ENCODE measurements at regions not wholly inside any gene's neighbourhood (a gene's known extent, or its start where the extent isn't known, plus 50 kb on each side); places are given as distances from the start of the nearest gene placed in this dataset.

GRCh38 chr2:200066417-200066816 lies 111.0 kb downstream of the MAIP1 start:
- DNase-seq (no peak), ATAC-seq (replicated peaks) (no peak)
- no peak overlapping the region for H3K4me3 Mint-ChIP-seq
- no peaks in the 10 kb centered on the region for H3K9me3 Mint-ChIP-seq
- no peaks in the 10 kb centered on the region for H3K36me3 Mint-ChIP-seq (ENCODE audit: insufficient read depth)
- H3K27ac Mint-ChIP-seq = no peak overlapping the region
- H3K4me1 Mint-ChIP-seq (ENCODE audit: low read depth in 2 of 2) = no peaks in the 10 kb centered on the region
- H3K27me3 Mint-ChIP-seq = peaks cover 15 to 26% of the 10 kb centered on the region in 2 donors

DNA sequence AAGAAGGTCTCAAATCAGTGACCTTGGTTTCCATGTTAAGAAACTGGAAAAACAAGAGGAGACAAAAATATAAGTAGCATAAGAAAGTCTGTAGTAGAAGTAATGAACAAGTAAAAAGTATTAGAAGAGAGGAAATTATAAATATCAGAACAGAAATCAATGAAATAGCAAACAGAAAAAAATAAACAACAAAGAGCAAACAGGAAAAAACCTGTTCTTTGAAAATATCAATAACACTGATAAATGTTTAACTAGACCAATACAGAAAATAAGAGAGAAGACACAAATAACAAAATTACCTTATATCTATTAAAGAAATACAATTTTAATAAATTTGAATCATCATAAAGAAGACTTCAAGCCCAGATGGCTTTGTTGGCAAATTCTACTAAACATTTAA lies 113.3 kb downstream of the MAIP1 start:
- Mint-ChIP-seq H3K4me1 (ENCODE audit: low read depth in 2 of 2) (no peaks in the 10 kb centered on the region), H3K9me3 (no peaks in the 10 kb centered on the region), H3K27me3 (peaks cover under 1 to 15% of the 10 kb centered on the region in 2 donors), H3K27ac (no peak overlapping the region), H3K4me3 (no peak overlapping the region), H3K36me3 (ENCODE audit: insufficient read depth) (no peaks in the 10 kb centered on the region)
- DNase-seq = no peak
- ATAC-seq (replicated peaks) = no peak

GRCh38 chr2:200077210-200077650 lies 121.8 kb downstream of the MAIP1 start:
- H3K27me3 Mint-ChIP-seq = peaks cover 14 to 20% of the 10 kb centered on the region in 2 donors
- no peaks in the 10 kb centered on the region for H3K9me3 Mint-ChIP-seq
- DNase-seq = no peak
- no peak overlapping the region for H3K27ac Mint-ChIP-seq
- H3K4me1 Mint-ChIP-seq (ENCODE audit: low read depth in 2 of 2) = no peaks in the 10 kb centered on the region
- H3K36me3 Mint-ChIP-seq (ENCODE audit: insufficient read depth) = no peaks in the 10 kb centered on the region
- H3K4me3 Mint-ChIP-seq = no peak overlapping the region
- no peak for ATAC-seq (replicated peaks)

DNA sequence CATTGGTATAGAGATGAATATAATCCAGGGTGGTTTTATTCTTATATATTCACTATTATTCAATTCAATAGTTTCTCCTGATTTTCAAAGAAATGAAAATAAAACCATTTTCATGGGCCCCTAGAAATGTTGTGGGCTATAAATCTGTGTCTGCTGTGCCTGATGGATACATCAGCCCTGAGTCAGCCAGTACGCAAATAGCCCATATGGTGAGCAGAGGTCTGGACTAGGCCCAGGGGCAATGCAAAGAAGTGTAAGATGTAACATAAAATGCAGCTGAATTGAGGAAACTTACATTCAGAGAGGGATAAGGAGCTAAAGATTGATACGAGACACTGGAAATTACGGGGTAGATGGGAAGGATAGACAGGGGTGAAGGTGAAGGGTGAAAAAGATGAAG lies 122.5 kb downstream of the MAIP1 start:
- peaks cover 20% of the 10 kb centered on the region in 2 donors for H3K27me3 Mint-ChIP-seq
- H3K9me3 Mint-ChIP-seq = no peaks in the 10 kb centered on the region
- no peaks in the 10 kb centered on the region for H3K36me3 Mint-ChIP-seq (ENCODE audit: insufficient read depth)
- no peak overlapping the region for H3K4me3 Mint-ChIP-seq
- ATAC-seq (replicated peaks) (no peak), DNase-seq (no peak)
- no peaks in the 10 kb centered on the region for H3K4me1 Mint-ChIP-seq (ENCODE audit: low read depth in 2 of 2)
- no peak overlapping the region for H3K27ac Mint-ChIP-seq

GRCh38 chr2:200079356-200079755 lies 124.0 kb downstream of the MAIP1 start:
- Mint-ChIP-seq H3K27ac (no peak overlapping the region), H3K4me1 (ENCODE audit: low read depth in 2 of 2) (no peaks in the 10 kb centered on the region), H3K27me3 (peaks cover 15 to 20% of the 10 kb centered on the region in 2 donors), H3K4me3 (no peak overlapping the region), H3K9me3 (no peaks in the 10 kb centered on the region), H3K36me3 (ENCODE audit: insufficient read depth) (no peaks in the 10 kb centered on the region)
- DNase-seq (no peak), ATAC-seq (replicated peaks) (no peak)

DNA sequence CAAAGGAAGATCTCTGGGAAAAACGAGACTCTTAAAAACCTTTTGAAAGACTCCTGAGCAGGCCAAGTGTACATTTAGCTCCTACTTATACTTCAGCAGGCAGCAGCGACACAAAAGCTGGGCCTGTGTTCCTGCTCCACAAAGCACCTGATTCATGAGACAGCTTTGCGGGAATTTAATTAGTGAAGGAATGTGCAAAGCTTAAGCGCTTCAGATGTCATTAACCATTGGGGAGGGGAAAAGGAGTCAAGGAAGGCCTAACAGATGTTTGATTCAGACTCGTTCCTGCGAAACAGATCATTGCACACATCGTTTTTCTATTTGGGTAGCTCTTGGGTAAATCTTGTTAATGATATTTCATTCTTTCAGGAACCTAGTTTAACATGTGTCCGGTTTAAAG lies 125.9 kb downstream of the MAIP1 start:
- no peak overlapping the region for H3K27ac Mint-ChIP-seq
- no peak for DNase-seq

GRCh38 chr2:200081811-200082210 lies 126.4 kb downstream of the MAIP1 start:
- Mint-ChIP-seq H3K27me3 (peaks cover 8 to 22% of the 10 kb centered on the region in 2 donors), H3K9me3 (no peaks in the 10 kb centered on the region), H3K27ac (no peak overlapping the region), H3K36me3 (ENCODE audit: insufficient read depth) (no peaks in the 10 kb centered on the region), H3K4me1 (ENCODE audit: low read depth in 2 of 2) (no peaks in the 10 kb centered on the region), H3K4me3 (no peak overlapping the region)
- no peak for DNase-seq
- no peak for ATAC-seq (replicated peaks)

More for the DNA sequence above, 125.9 kb downstream of the MAIP1 start:
- Mint-ChIP-seq H3K36me3 (ENCODE audit: insufficient read depth) (no peaks in the 10 kb centered on the region), H3K4me3 (no peak overlapping the region), H3K9me3 (no peaks in the 10 kb centered on the region), H3K4me1 (ENCODE audit: low read depth in 2 of 2) (no peaks in the 10 kb centered on the region), H3K27me3 (peaks cover 14 to 20% of the 10 kb centered on the region in 2 donors)
- ATAC-seq (replicated peaks) = no peak

DNA sequence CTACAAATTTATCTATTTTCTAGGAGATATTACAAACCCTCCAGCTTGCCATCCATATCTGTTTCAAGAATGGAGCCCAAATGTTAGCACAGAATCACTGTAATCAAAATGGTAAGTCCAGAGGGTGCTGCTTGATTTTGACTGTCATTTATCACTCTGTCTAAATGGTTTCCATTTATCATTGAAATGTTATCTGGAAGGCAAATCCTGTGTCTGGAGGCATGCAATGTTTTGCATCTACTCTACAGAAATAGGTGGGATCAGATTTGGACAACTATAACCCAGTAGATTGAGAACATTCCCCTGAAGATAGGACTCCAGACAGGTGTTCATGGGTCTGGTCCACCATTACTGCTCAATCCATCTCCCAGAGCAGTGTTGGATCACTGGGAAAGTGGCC lies 128.7 kb downstream of the MAIP1 start:
- Mint-ChIP-seq H3K36me3 (ENCODE audit: insufficient read depth) (peaks cover 3% of the 10 kb centered on the region), H3K4me1 (ENCODE audit: low read depth in 2 of 2) (peaks cover 0 to 2% of the 10 kb centered on the region in 2 donors), H3K4me3 (no peak overlapping the region), H3K27me3 (peaks cover 16 to 29% of the 10 kb centered on the region in 2 donors), H3K27ac (no peak overlapping the region), H3K9me3 (no peaks in the 10 kb centered on the region)
- ATAC-seq (replicated peaks) (no peak), DNase-seq (no peak)

DNA sequence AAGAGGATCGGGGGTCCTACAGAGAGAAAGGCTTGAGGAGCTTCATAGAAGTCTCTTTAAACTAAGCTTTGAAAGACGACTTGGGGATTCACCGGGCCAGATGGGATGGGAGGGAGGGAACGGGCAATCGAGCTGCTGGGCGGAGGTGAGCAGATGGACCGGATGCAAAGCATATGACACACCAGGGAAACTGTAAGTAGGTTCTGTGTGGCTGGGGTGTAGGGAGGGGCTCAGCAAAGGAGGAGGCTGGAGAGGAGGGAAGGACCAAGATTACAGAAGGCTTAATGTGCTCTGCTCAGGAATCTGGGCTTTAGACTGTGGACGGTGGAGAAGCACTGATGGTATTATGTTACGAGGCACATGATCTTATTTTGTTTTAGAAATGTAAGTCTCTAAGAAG lies 131.5 kb downstream of the MAIP1 start:
- Mint-ChIP-seq H3K27me3 (peaks cover 18 to 31% of the 10 kb centered on the region in 2 donors), H3K9me3 (no peaks in the 10 kb centered on the region), H3K27ac (no peak overlapping the region), H3K4me3 (no peak overlapping the region), H3K36me3 (ENCODE audit: insufficient read depth) (peaks cover 3% of the 10 kb centered on the region), H3K4me1 (ENCODE audit: low read depth in 2 of 2) (peaks cover 0 to 2% of the 10 kb centered on the region in 2 donors)
- DNase-seq = no peak
- ATAC-seq (replicated peaks) = no peak

GRCh38 chr2:200087451-200087850 lies 132.1 kb downstream of the MAIP1 start:
- Mint-ChIP-seq H3K36me3 (ENCODE audit: insufficient read depth) (peaks cover 3% of the 10 kb centered on the region), H3K27ac (no peak overlapping the region), H3K27me3 (peaks cover 16 to 36% of the 10 kb centered on the region in 2 donors), H3K9me3 (no peaks in the 10 kb centered on the region), H3K4me3 (no peak overlapping the region), H3K4me1 (ENCODE audit: low read depth in 2 of 2) (peaks cover 0 to 2% of the 10 kb centered on the region in 2 donors)
- DNase-seq (no peak), ATAC-seq (replicated peaks) (no peak)

DNA sequence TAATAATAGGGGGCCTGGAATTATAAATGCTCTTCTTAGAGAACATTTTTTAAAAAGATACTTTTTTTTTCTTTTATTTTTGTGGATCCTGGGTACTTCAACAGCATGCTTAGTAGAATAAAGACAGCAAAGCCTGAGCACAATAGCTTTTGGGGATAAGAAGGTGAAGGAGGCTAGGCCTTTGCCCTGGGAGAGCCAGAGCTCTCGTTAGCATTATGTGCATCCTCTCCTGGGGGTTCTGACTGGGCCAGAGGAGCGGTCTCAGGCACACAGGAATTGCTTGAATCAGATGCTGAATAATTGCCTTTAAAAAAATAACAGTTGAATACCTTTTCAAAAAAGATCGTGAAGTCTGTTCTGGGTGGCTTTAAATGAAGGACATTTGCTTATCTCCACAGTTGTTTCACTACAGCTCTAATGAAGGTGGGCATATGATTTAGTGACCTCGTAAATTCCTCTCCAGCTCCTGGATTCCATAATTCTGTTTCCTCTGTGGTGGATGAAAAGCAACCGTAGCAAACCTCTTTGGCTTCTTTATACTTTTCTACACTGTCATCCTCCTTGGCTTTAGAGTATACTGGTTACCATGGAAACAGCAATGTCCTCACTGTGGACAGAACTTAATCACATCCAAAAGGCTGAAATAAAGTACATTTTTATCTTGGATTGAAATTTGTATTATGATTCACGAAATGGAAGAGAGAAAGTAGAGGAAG lies 133.8 kb downstream of the MAIP1 start:
- no peak overlapping the region for H3K4me3 Mint-ChIP-seq
- peaks cover 3% of the 10 kb centered on the region for H3K36me3 Mint-ChIP-seq (ENCODE audit: insufficient read depth)
- no peak overlapping the region for H3K27ac Mint-ChIP-seq
- peaks cover 27 to 42% of the 10 kb centered on the region in 2 donors for H3K27me3 Mint-ChIP-seq
- DNase-seq (no peak), ATAC-seq (replicated peaks) (no peak)
- peaks cover 0 to 2% of the 10 kb centered on the region in 2 donors for H3K4me1 Mint-ChIP-seq (ENCODE audit: low read depth in 2 of 2)
- H3K9me3 Mint-ChIP-seq = no peaks in the 10 kb centered on the region

DNA sequence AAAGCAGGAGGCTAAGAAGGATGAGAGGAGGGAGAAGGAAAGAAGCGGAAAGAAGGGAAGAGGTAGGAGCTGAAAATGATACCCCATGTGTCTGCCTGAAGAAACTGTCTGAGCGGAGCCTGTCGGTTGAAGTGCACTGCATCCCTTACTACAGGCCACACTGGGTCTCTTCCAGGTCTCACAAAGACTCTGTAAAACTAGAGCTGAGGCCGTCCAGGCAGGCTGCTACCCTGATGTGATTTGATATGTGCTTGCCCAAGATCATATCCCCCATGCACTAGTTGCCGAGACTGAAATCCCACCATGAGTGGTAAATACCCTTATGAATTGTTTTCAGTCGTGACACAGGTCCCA lies 134.4 kb downstream of the MAIP1 start:
- Mint-ChIP-seq H3K9me3 (no peaks in the 10 kb centered on the region), H3K4me1 (ENCODE audit: low read depth in 2 of 2) (peaks cover 0 to 2% of the 10 kb centered on the region in 2 donors), H3K27ac (no peak overlapping the region), H3K4me3 (no peak overlapping the region), H3K27me3 (peaks cover 27 to 42% of the 10 kb centered on the region in 2 donors), H3K36me3 (ENCODE audit: insufficient read depth) (peaks cover 3% of the 10 kb centered on the region)
- DNase-seq (no peak), ATAC-seq (replicated peaks) (no peak)

GRCh38 chr2:200090683-200091082 lies 135.3 kb downstream of the MAIP1 start:
- DNase-seq (no peak), ATAC-seq (replicated peaks) (no peak)
- Mint-ChIP-seq H3K27me3 (peaks cover 27 to 34% of the 10 kb centered on the region in 2 donors), H3K4me3 (no peak overlapping the region), H3K4me1 (ENCODE audit: low read depth in 2 of 2) (peaks cover 0 to 2% of the 10 kb centered on the region in 2 donors), H3K27ac (no peak overlapping the region), H3K36me3 (ENCODE audit: insufficient read depth) (peaks cover 3% of the 10 kb centered on the region), H3K9me3 (no peaks in the 10 kb centered on the region)

- Mint-ChIP-seq H3K27me3 (peaks cover 27 to 34% of the 10 kb centered on the region in 2 donors), H3K9me3 (no peaks in the 10 kb centered on the region)
- no peak for ATAC-seq (replicated peaks)
Measured at GRCh38 chr2:200091126-200091525, 135.7 kb downstream of the MAIP1 start.

More at GRCh38 chr2:200091126-200091525, 135.7 kb downstream of the MAIP1 start:
- no peak overlapping the region for H3K4me3 Mint-ChIP-seq
- peaks cover 3% of the 10 kb centered on the region for H3K36me3 Mint-ChIP-seq (ENCODE audit: insufficient read depth)
- H3K4me1 Mint-ChIP-seq (ENCODE audit: low read depth in 2 of 2) = peaks cover 0 to 2% of the 10 kb centered on the region in 2 donors
- no peak for DNase-seq
- H3K27ac Mint-ChIP-seq = no peak overlapping the region

Measured in effector memory CD8-positive, alpha-beta T cell (primary cell).